Breast epithelium (tissue), 4 donors: ENCODE measurements at regions not wholly inside any gene's neighbourhood (a gene's known extent, or its start where the extent isn't known, plus 50 kb on each side); places are given as distances from the start of the nearest gene placed in this dataset.

Experiments
- DNase-seq, 2 donors: peaks; one replicate each; pipeline ENCODE4 v3.0.0-alpha.2; 2019; ENCODE audit warnings: low spot score in 2 of 2
- H3K27ac ChIP-seq, 2 donors: fragments of 200-600 bp; sonication (generic) in 1 of 2; one replicate each; pipeline ENCODE4 v1.5.1; 2016 to 2019; ENCODE audit warnings: mild to moderate bottlenecking in 1 of 2
- H3K27me3 ChIP-seq, 2 donors: fragments of 200-600 bp; sonication (generic) in 1 of 2; one replicate each; pipeline versions ENCODE4 v1.5.1 to v1.6.0; 2017 to 2019; ENCODE audit warnings: control low read depth in 1 of 2, mild to moderate bottlenecking in 1 of 2
- H3K36me3 ChIP-seq: fragments of 200-600 bp; one replicate; pipeline ENCODE4 v1.5.1; 2019
- H3K4me1 ChIP-seq, 2 donors: fragments of 200-600 bp; sonication (generic); one replicate each; pipeline ENCODE4 v1.5.1; 2016 to 2019; ENCODE audit warnings: control low read depth in 1 of 2
- H3K4me3 ChIP-seq, 3 donors: fragments of 200-600 bp; sonication (generic); 1 replicate in 2 of 3; 2 replicates in 1 of 3; pipeline ENCODE4 v1.5.1; 2016 to 2019; ENCODE audit warnings: mild to moderate bottlenecking in 3 of 3, moderate library complexity in 2 of 3
- H3K9me3 ChIP-seq, 2 donors: fragments of 200-600 bp; sonication (generic) in 1 of 2; one replicate each; pipeline ENCODE4 v1.5.1; 2016 to 2019; ENCODE audit warnings: control low read depth in 1 of 2
- CTCF ChIP-seq, 3 donors: fragments of 450-650 bp; IDR thresholded peaks; one replicate each; pipeline ENCODE4 v1.5.1; 2016 to 2017; ENCODE audit warnings: antibody characterized with exemption in 3 of 3, mild to moderate bottlenecking in 3 of 3, moderate library complexity in 3 of 3
- POLR2A ChIP-seq: fragments of 450-650 bp; IDR thresholded peaks from one replicate; pipeline ENCODE4 v1.6.1; 2016; ENCODE audit warnings: antibody characterized with exemption, mild to moderate bottlenecking, moderate library complexity
- POLR2AphosphoS5 ChIP-seq, 3 donors: sonication (generic); formaldehyde crosslinking; IDR thresholded peaks; one replicate each; pipeline ENCODE4 v1.6.1; 2017; ENCODE audit warnings: antibody characterized with exemption in 3 of 3
- intact Hi-C: fragments of 100-400 bp; cut with DNase I; formaldehyde crosslinking; loops from one replicate; pipeline ENCODE4 v1.15.1; 2023; ENCODE audit warnings: low total_unique reads

GRCh38 chr4:19508442-19508841 is 743.3 kb upstream of the SLIT2 start:
- no peak for DNase-seq

GRCh38 chr4:19497705-19498104 is 754.0 kb upstream of the SLIT2 start:
- no peaks in the 10 kb centered on the region for H3K9me3 ChIP-seq
- TF ChIP-seq POLR2A (no peak), CTCF (IDR thresholded peaks at IDR 0.05) (no peak), POLR2AphosphoS5 (IDR thresholded peaks at IDR 0.05) (no peak)
- no peak overlapping the region for H3K4me3 ChIP-seq
- H3K36me3 ChIP-seq, result no peaks in the 10 kb centered on the region
- intact Hi-C loops, result no loop called here
- DNase-seq, result no peak
- H3K4me1 ChIP-seq, result no peaks in the 10 kb centered on the region
- no peaks in the 10 kb centered on the region for H3K27me3 ChIP-seq
- H3K27ac ChIP-seq, result no peak overlapping the region

More at GRCh38 chr4:19508442-19508841, 743.3 kb upstream of the SLIT2 start:
- Histone ChIP-seq H3K27ac (no peak overlapping the region), H3K4me1 (no peaks in the 10 kb centered on the region), H3K27me3 (no peaks in the 10 kb centered on the region), H3K4me3 (no peak overlapping the region), H3K9me3 (no peaks in the 10 kb centered on the region), H3K36me3 (no peaks in the 10 kb centered on the region)
- TF ChIP-seq CTCF (IDR thresholded peaks at IDR 0.05) (no peak), POLR2AphosphoS5 (IDR thresholded peaks at IDR 0.05) (no peak), POLR2A (no peak)
- intact Hi-C loops, result no loop called here

- H3K4me3 ChIP-seq, result no peak overlapping the region
- no peaks in the 10 kb centered on the region for H3K27me3 ChIP-seq
- H3K27ac ChIP-seq, result no peak overlapping the region
- no peaks in the 10 kb centered on the region for H3K9me3 ChIP-seq
- no peaks in the 10 kb centered on the region for H3K4me1 ChIP-seq
- H3K36me3 ChIP-seq, result no peaks in the 10 kb centered on the region
- TF ChIP-seq CTCF (IDR thresholded peaks at IDR 0.05), result no peak
- no peak for TF ChIP-seq POLR2A
- no peak for DNase-seq
- intact Hi-C loops, result no loop called here
Observed at GRCh38 chr4:19496756-19497155, 754.9 kb upstream of the SLIT2 start.

GRCh38 chr4:19494961-19495360 is 756.7 kb upstream of the SLIT2 start:
- H3K4me3 ChIP-seq, result no peak overlapping the region
- no peaks in the 10 kb centered on the region for H3K27me3 ChIP-seq
- DNase-seq, result no peak
- H3K36me3 ChIP-seq, result no peaks in the 10 kb centered on the region
- no peak overlapping the region for H3K27ac ChIP-seq
- no peaks in the 10 kb centered on the region for H3K4me1 ChIP-seq
- TF ChIP-seq POLR2A (no peak), POLR2AphosphoS5 (IDR thresholded peaks at IDR 0.05) (no peak), CTCF (IDR thresholded peaks at IDR 0.05) (no peak)
- no peaks in the 10 kb centered on the region for H3K9me3 ChIP-seq
- intact Hi-C loops, result no loop called here

- intact Hi-C loops, result no loop called here
- Histone ChIP-seq H3K36me3 (no peaks in the 10 kb centered on the region), H3K4me3 (no peak overlapping the region), H3K9me3 (no peaks in the 10 kb centered on the region), H3K27ac (no peak overlapping the region), H3K27me3 (no peaks in the 10 kb centered on the region), H3K4me1 (no peaks in the 10 kb centered on the region)
- TF ChIP-seq POLR2AphosphoS5 (IDR thresholded peaks at IDR 0.05) (no peak), CTCF (IDR thresholded peaks at IDR 0.05) (no peak), POLR2A (no peak)
- no peak for DNase-seq
Observed at GRCh38 chr4:19492606-19493005, 759.1 kb upstream of the SLIT2 start.
